GM21367 (cell line): ENCODE measurements at regions not wholly inside any gene's neighbourhood (a gene's known extent, or its start where the extent isn't known, plus 50 kb on each side); places are given as distances from the start of the nearest gene placed in this dataset.

Source experiments
- ATAC-seq: cut with Tn5 transposase; IDR thresholded peaks from one replicate; pipeline ENCODE4 v1.9.1; 2021; ENCODE audit not compliant: unreplicated experiment

DNA sequence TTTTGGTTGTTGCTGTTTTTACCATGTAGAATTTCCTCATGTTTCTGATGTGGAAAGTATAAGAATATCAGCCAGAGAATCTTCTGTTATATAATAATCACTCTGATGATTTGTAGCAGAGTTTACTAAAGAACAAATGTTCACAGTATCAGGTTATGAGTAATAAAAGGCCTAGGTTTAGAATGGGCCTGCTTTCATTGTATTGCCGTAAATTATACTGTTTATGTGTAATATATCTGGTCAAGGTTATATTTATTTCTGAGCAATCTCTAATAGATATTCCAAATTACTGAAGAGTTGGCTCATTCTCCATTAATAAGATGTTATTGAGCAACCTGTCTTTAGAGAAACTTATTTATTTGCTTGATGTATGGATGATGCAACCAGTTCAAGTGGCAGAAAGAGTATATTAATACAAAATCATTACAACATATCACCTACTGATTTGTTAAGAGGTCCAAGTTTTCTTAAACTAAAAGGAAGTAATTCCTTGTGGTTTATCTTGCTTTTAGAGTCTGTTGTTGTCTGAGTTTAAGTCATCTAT is 649.4 kb upstream of the CXADR start:
- ATAC-seq: no peak

DNA sequence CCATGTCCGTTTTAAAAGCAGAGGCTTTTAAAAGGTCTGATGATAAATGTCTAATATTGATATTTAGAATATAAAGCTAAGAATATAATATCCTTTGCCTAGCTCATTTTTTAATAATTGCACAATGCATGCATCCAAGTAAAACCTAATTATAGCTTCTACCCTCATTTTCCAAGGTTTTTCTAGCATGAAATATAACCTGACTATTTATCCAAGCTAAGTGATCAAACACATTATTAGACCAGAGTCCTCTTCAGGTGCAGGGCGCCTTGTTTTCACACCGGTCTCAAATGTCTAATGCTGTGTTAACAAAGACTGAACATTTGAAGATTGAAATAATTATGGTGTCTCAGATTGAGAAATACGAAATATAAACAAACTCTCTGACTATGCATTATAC is 648.9 kb upstream of the CXADR start:
- no peak for ATAC-seq

DNA sequence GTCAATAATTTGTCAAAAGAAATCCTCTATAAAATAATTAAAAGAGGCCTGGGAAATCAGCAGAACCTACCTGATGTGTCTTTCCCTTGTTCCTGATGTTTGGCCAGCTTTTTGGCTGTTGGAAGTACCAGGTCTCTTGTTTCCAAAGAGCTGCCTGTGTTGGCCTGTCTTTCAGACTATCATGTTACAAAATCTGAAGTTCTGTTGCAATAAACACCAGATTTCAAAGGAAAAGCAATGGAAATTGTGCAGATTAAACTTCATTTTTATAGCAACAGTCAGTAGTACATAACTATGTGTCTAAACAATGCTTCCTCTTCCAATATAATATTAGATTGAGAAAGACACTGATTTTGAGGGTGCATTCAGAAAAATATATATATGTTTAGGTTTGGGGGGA is 647.2 kb upstream of the CXADR start:
- no peak for ATAC-seq

DNA sequence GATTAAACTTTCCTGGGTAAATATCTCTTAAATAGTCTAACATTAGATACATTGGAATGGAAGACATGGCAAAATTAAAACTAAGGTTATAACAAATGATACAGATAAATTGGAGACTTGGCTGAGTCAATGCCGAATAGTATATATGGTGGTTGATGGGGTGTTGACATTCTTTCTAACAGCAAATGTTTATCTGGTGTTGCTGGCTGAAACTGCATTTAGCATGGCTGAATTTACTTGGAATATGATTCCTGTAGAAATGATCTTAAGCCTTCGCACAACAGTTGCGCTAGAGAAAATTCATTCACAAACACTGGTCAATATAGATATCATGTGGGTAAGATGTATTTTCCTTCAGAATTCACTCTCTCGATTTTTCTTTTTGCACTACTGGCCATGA is 646.0 kb upstream of the CXADR start:
- no peak for ATAC-seq

DNA sequence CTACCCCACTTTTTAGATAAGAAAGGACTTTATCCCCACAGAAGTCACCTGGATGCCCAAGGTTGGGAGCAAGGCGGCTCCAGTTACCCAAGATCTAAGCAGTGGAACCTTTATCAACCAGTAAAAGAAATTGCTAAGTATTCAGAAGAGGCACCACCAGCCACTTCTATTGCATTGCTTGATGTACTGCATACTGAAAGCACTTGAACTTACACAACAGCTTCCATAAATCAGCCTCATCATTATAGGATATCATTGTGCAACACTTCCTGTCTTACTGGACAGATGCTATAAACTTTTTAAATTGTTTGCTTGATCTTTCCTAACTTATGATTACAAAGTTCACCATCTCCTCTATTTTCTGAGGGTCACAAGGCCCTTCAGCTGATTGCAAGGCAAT is 642.7 kb upstream of the CXADR start:
- no peak for ATAC-seq

DNA sequence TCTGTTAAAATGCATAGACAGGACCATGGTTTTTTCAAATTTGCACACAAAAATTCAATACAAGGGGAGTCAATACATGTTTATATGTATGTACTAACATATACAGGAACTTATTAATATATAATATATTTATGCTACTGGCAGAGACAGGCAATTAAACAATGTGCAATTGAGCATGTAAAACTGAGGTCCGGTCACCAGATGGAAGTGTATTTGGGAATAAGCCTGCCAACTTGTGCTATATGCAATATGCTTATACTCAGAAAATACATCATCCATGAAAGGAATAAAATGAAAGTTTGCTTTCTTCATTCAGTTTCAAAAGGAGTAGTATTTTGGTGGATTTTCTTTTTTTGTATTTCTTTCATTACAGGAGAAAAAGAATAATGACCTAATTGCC is 640.2 kb upstream of the CXADR start:
- no peak for ATAC-seq

DNA sequence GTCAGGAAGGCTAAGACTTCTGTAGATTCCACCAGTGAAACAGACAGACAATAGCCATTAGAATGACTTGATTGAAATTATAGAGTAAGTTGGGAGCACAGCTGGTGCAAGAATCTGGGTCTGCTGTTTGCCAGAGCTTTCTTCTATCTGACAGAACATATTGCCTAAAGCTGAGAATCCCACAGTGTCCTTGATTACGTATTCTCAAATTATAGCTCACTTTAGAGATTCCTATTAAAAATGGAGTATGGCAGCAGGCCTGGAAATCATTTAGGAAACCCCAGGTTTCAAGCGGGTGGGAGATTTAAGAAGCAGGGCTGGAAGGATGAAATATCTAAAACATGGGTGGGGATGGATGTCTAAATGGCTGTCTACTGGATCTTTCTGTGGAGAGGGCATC is 639.7 kb upstream of the CXADR start:
- ATAC-seq: no peak

DNA sequence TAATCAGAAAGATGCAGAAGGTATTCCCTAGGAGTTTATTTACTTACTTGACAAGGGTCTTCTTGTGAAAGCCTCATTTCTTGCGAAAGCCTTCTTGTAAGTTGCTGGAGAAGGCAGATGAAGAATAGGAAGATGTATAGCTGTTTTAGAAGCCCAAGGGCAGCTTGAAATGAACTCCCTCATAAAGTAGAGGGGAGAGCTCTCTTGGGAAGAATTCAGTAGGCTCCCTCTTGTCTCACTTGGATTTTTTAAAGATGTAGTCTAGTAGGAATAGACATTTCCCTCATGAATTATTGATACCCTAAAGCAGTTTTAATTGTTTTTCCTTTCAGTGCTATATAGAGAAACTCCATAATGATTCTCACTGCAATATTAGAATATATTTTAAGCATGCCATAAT is 639.2 kb upstream of the CXADR start:
- ATAC-seq: no peak

DNA sequence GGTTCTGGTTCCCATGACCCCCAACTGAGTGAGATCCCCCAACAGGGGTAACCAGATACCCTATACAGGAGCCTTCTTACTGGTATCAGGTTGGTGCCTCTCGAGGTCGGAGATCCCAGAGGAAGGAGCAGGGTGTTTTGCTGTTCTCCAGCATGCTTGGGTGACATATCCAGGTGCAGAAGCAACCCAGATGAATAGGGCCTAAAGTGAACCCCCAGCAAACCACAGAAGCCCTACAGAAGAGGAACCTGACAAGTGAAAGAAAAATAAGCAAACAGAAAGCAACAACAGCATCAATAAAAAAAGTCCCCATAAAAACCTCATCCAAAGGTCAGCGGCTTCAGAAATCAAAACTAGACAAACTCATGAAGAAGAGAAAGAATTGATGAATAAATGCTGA is 633.4 kb upstream of the CXADR start:
- no peak for ATAC-seq

DNA sequence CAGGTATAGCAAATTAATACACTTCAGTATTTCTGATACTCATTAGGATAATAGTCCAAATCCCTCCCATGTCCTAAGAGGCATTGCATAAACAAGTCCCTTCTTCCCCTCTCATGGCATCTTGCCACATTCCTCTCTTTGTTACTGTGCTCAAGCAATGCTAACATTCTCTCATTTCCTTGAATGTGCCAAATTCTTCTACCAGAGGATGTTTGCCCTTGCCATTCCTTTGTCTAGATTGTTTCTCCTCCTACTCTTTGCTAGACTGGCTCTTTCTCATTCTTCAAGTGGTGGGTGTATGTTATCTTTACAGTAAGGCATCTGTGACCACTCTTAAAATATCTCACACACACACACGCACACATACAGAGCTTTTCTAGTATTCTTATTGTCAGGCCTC is 621.0 kb upstream of the CXADR start:
- ATAC-seq: no peak

DNA sequence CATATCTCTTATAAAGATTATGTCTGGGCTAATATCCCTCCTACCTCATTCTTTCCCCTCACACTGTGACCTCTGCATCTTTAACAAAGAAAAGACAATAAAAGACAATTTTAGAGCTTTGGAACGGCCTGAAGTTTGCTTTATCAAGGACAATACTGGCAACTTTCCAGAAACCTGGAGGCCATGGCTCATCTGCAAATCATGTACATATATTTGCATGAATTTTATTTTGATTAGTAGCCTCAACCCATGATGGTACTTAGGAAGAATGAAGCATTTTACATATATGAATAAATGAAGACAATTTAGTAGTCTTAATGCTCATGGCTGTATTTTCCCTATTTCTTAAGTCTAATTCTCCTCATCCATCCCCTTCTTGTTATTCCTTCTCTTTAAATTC is 612.2 kb upstream of the CXADR start:
- ATAC-seq: no peak

DNA sequence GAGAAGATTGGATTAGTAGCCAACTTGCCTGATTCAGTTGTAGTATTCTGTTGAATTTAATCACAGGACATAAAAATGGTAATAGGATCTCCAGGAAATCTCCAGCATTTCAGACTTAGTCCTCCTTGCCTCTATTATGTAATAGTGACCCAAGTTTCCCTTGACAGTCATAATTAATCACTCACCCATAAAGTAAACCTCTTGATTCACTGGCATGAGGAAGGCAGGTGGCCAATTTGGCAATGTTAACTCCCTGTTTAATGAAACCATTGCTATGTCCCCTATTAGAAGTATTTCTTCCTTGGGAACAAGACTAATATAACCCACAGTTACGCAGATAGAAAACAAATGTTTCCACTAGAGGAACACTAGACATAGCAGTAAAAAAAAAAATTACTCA is 604.8 kb upstream of the CXADR start:
- no peak for ATAC-seq

DNA sequence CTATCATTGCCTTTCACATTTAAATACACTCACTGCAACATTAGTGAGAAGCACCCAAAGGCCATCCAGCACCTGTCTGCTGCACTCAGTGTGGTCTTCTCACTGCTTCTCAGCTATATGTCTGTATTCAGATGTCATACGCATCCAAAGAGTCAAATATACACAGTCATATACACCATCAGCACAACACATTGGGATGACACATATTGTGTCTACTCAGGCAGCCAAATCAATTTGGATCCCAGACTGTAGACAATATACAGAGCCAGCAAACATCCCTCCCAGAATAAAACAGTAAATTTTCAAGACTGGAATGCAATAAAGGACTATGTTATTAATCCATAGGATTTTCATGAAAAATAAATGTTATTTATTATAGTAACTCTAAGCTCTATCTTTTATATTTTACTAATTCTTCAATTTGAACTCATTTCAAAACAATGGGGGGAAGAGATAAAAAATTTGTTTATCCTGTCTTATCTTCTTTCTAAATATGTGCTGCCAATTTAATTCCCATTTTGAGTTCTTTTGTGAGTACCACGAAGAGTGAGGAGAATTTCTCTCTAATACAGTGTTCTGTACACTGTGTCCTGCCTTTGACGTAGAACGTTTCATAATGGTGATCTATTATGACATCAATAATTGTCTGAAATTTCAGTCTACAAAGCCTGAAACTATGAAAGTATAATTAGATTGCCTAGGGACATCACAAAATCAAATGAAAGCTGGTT is 602.2 kb upstream of the CXADR start:
- no peak for ATAC-seq

DNA sequence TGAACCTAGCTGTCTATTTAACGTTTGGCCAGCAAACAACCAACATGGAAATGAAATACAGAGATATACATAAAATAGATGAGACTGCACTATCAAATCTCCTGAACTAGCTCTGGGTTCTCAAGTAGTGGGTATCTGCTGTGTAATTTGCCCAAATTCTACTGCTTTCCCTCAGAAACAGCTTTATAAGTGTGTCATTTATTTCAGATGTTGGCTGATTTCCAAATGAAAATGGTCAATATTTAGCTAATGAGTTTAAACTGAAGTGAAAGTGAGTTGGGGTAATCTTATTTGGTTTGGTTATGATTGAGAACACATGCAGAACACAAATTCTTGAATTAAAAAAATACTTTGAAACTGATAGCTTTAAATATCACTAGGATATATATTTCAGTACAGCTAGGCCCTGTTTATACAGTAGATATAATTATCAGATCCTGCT is 601.7 kb upstream of the CXADR start:
- ATAC-seq: no peak

DNA sequence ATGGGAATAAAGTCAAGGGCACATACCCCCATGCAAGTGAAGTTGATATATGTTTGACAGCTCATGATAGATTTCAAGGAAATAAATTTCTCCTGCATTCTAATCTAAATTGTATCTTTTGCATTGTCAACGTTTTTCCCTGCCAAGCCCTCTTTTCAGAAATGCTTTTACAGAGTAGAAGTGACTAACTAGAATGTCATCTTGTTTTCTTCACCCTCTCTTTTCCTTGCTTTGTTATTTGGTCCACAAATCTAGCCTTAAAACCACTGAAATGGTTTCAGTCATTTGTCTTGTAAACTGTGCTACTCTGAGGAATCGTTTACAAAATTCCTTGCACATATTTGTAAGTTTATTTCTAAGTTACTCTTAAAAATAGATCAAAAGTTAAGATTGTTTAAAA is 600.8 kb upstream of the CXADR start:
- no peak for ATAC-seq

DNA sequence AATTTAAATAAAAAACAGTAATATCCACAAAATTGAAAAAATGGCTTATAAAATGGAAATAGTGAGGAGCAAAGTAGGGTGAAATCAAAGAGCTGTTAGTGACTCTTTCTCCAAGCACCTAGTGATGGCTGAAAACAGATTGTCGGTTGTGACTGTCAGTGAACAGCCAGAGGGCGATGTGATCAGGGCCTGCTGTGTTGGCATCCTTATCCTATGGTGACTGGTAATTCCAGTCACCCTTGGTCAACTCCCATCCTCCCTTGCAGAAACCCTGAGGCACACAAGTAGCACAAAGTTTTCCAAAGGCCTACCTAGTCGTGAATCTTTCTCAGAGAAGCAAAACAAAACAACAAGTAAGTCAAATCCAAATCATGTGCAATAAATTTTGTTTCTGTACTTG is 599.8 kb upstream of the CXADR start:
- no peak for ATAC-seq

DNA sequence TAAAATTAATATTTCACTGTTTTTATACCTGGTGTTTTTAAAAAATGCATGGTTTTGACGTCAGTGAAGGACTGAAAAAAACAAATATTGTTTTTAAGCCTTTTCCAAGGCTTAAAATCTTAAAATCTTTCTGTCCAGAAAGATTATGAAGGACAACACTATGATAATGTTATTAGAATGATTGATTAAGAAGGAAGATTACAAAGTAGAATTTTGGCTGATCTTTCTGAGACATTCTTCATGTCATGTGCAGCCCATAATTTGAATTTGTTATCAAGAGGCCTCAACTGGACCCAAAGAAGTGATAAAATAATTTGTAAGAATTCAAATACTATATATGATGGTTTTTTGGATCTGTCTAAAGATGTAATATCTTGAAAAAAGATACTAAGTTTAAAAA is 584.4 kb upstream of the CXADR start:
- no peak for ATAC-seq

DNA sequence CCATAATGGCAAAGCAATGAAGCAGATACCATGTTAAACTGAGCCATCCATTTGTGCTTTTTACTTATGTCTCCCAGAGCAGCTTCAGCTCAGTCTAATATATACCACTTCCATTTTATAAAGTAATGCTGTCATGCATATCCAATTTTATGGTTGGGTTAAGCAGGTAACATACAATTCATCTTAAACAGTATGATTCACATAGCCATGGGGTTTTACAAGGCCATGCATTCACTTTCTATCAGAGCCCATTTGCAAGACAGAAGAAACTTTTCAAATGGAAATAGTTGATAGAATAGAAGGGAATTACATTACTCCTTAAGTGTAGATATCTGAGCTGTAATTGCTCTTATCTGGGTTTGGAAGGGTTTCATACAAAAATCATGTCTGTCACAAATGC is 580.5 kb upstream of the CXADR start:
- no peak for ATAC-seq

DNA sequence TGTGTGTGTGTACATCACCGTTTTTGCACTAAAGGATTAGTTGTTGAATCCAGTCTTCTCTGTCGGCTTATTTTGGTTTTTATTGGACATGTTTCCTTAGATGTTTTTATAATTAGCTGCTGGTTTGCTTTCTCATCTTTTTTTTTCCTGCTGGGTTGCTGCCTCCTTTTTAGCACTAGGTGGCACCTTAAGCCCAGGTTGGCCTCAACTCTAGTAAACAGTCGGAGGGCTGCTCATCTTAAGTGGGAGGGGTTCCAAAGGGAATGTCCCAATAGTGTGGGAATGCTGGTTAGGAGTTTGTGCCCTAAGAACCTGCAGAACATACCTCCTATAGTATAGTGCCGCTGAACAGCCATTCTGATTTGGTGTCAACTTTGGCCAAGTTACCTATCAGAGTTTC is 570.1 kb upstream of the CXADR start:
- no peak for ATAC-seq

DNA sequence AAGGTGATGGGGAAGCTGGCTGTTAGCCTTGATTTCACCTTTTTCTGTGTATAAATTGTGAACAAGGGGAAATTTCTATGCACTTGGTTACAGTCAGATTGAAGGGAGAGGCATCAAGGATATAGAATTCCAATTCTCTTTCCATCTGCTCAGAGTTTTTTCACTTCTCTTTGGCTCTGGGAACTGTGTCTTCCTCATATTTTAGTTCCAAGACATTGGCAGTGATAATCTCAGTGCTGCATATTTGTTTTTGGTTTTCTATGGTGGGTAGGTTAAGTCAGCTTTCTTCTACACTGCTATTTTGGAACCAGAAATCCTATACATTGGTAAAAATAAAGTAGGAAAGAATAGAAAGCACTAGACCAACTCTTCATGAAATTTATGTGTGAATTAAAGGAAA is 569.6 kb upstream of the CXADR start:
- ATAC-seq: no peak

DNA sequence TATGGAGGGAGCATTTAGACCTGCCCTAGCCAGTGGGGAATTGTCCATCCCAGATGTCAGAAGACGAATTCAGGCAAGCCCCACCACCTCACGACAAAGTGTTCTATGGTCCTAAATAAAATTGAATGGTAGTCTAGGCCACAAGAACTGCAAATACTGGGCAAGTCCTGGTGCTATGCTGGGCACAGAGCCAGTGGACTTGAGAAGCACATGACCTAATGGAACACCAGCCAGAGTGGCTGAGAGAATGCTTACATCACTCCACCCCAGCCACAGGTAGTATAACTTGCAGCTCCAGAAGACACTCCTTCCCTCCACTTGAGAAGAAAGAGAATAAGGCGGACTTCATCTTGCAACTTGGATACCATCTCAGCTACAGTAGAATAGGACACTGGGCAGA is 567.3 kb upstream of the CXADR start:
- no peak for ATAC-seq

DNA sequence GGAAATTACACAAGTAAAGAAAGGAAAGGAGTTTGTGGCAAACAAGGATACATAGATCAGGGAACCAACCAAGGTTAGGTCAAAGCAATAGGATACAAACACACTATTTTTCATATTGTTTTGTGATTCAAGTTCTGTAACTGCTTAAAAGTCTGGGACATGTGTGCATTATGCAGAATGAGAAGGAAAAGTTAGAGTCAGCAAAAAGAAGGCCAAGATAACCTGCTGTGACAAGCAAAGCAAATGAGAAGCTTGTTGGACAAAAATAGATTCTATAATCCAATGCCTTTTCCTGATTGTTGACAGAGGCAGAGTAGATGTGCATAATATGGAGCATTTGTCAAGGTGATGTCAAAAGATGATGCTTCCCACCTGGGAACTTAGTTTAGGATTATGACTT is 556.0 kb upstream of the CXADR start:
- no peak for ATAC-seq

DNA sequence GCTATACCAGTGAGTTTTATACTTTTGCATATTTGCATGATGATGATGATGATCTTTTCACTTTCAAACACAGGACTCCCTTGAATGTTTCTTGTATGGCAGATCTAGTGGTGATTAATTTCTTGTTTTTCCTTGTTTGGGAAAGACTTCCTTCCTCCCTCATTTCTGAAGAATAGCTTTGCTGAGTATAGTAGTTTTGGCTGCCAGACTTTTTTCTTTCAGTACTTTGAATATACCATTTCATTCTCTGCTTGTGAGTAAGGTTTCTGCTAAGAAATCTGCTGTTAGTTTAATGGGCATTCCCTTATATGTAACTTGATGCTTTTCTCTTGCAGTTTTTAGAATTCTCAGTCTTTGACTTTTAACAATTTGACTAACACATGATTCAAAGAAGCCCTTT is 547.4 kb upstream of the CXADR start:
- no peak for ATAC-seq
